HepG2 (cell line): ENCODE measurements at regions not wholly inside any gene's neighbourhood (a gene's known extent, or its start where the extent isn't known, plus 50 kb on each side); places are given as distances from the start of the nearest gene placed in this dataset.

ENCODE experiments used
- BHLHE40 ChIP-seq: IDR thresholded peaks from 2 replicates; pipeline ENCODE4 v1.6.1; 2011; ENCODE audit warnings: low read length, improper control_type of control experiment
- FOXJ3 ChIP-seq: sonication (generic); formaldehyde crosslinking; IDR thresholded peaks from 2 replicates; pipeline ENCODE4 v1.4.0; 2020; ENCODE audit warnings: missing genetic modification reagents, mild to moderate bottlenecking, borderline replicate concordance
- NPAS2 ChIP-seq: sonication (generic); formaldehyde crosslinking; IDR thresholded peaks from 2 replicates; pipeline ENCODE4 v1.8.0; 2022; ENCODE audit warnings: mild to moderate bottlenecking, missing genetic modification reagents, borderline replicate concordance
- ZBTB8A ChIP-seq: sonication (generic); formaldehyde crosslinking; IDR thresholded peaks from 2 replicates; pipeline ENCODE4 v1.4.0; 2020; ENCODE audit warnings: mild to moderate bottlenecking, low read depth, missing genetic modification reagents, borderline replicate concordance
- ZFP36 ChIP-seq: fragments of 150-350 bp; IDR thresholded peaks from 2 replicates; pipeline ENCODE4 v1.6.1; 2018; ENCODE audit warnings: borderline replicate concordance, low read length, low read depth; ENCODE audit not compliant: partially characterized antibody
- ZMYM4 ChIP-seq: sonication (generic); formaldehyde crosslinking; IDR thresholded peaks from 2 replicates; pipeline ENCODE4 v1.8.1; 2023; ENCODE audit warnings: mild to moderate bottlenecking, missing genetic modification reagents
- ZNF224 ChIP-seq: sonication (generic); formaldehyde crosslinking; IDR thresholded peaks from 2 replicates; pipeline ENCODE4 v1.5.0; 2020; ENCODE audit warnings: mild to moderate bottlenecking, missing genetic modification reagents
- ZNF549 ChIP-seq: sonication (generic); formaldehyde crosslinking; IDR thresholded peaks from 2 replicates; pipeline ENCODE4 v1.5.0; 2020; ENCODE audit warnings: missing genetic modification reagents
- ZNF75D ChIP-seq: sonication (generic); formaldehyde crosslinking; IDR thresholded peaks from 2 replicates; pipeline ENCODE4 v1.8.1; 2023; ENCODE audit warnings: missing genetic modification reagents, mild to moderate bottlenecking, borderline replicate concordance
- TF ChIP-seq, protein P1 (sequence below): sonication (generic); formaldehyde crosslinking; IDR thresholded peaks from 2 replicates; pipeline ENCODE4 v1.5.1; 2020; ENCODE audit warnings: mild to moderate bottlenecking, missing genetic modification reagents, moderate library complexity
- TF ChIP-seq, protein P2 (sequence below): sonication (generic); formaldehyde crosslinking; IDR thresholded peaks from 2 replicates; pipeline ENCODE4 v1.5.1; 2020; ENCODE audit warnings: missing genetic modification reagents, mild to moderate bottlenecking, borderline replicate concordance
- TF ChIP-seq, protein P3 (sequence below): sonication (generic); formaldehyde crosslinking; IDR thresholded peaks from 2 replicates; pipeline ENCODE4 v1.5.0; 2020; ENCODE audit warnings: missing genetic modification reagents
- TF ChIP-seq, protein P4 (sequence below): sonication (generic); formaldehyde crosslinking; IDR thresholded peaks from 2 replicates; pipeline ENCODE4 v1.4.0; 2020; ENCODE audit warnings: mild to moderate bottlenecking, missing genetic modification reagents, borderline replicate concordance
- TF ChIP-seq, protein P5 (sequence below): sonication (generic); formaldehyde crosslinking; IDR thresholded peaks from 2 replicates; pipeline ENCODE4 v1.4.0; 2020; ENCODE audit warnings: mild to moderate bottlenecking, missing genetic modification reagents
- TF ChIP-seq, protein P6 (sequence below): IDR thresholded peaks from 2 replicates; pipeline ENCODE4 v1.6.1; 2016; ENCODE audit warnings: low read depth, control low read depth
- TF ChIP-seq, protein P7 (sequence below): sonication (generic); formaldehyde crosslinking; IDR thresholded peaks from 2 replicates; pipeline ENCODE4 v1.4.0; 2020; ENCODE audit warnings: missing genetic modification reagents, mild to moderate bottlenecking, borderline replicate concordance

DNA sequence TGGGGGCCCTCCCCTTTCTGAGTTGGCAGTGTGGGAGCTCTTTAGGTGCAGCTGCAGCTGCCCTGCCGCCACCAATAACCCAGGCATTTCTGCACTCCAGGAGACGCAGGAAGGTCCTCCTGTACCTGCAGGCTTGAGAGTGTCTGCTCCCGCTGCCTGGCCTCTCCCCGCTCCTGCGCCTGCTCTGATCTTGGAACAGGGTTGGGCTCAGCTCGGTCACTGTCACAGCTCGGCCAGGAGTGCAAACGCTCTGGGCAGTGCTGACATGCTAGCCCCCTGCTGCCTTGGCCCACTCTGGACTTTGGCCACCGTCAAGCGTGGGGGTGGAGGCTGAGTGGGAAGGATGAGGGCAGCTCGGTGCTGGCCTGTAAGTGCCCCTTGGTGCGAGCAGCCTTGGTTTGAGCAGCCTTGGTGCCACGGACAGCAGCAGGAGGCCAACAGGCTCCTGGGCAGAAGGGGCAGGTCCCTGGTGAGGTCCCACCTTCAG, 738.1 kb upstream of the GJE1 start (continued):
- TF ChIP-seq, protein P1, sequence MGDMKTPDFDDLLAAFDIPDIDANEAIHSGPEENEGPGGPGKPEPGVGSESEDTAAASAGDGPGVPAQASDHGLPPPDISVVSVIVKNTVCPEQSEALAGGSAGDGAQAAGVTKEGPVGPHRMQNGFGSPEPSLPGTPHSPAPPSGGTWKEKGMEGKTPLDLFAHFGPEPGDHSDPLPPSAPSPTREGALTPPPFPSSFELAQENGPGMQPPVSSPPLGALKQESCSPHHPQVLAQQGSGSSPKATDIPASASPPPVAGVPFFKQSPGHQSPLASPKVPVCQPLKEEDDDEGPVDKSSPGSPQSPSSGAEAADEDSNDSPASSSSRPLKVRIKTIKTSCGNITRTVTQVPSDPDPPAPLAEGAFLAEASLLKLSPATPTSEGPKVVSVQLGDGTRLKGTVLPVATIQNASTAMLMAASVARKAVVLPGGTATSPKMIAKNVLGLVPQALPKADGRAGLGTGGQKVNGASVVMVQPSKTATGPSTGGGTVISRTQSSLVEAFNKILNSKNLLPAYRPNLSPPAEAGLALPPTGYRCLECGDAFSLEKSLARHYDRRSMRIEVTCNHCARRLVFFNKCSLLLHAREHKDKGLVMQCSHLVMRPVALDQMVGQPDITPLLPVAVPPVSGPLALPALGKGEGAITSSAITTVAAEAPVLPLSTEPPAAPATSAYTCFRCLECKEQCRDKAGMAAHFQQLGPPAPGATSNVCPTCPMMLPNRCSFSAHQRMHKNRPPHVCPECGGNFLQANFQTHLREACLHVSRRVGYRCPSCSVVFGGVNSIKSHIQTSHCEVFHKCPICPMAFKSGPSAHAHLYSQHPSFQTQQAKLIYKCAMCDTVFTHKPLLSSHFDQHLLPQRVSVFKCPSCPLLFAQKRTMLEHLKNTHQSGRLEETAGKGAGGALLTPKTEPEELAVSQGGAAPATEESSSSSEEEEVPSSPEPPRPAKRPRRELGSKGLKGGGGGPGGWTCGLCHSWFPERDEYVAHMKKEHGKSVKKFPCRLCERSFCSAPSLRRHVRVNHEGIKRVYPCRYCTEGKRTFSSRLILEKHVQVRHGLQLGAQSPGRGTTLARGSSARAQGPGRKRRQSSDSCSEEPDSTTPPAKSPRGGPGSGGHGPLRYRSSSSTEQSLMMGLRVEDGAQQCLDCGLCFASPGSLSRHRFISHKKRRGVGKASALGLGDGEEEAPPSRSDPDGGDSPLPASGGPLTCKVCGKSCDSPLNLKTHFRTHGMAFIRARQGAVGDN (CRISPR knock-in tag), result peak; percentile 73
- TF ChIP-seq ZMYM4 (CRISPR knock-in tag) (peak; percentile 79), ZNF75D (CRISPR knock-in tag) (no peak), NPAS2 (CRISPR knock-in tag) (no peak), BHLHE40 (no peak), ZNF224 (CRISPR knock-in tag) (no peak), ZFP36 (no peak), ZBTB8A (CRISPR knock-in tag) (no peak), FOXJ3 (CRISPR knock-in tag) (no peak), ZNF549 (no peak)
- TF ChIP-seq, protein P2, sequence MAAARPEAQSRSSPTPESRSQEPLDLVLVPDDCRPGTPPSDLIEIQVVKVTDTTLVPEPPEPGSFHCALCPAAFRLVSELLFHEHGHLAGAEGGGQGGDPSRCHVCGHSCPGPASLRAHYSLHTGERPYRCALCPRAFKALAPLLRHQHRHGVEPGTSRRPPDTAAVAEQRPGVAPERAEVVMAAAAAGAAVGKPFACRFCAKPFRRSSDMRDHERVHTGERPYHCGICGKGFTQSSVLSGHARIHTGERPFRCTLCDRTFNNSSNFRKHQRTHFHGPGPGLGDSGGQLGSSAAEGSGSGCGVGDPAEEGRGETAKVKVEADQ (CRISPR knock-in tag), result 0 out of 2 replicates have a peak, but pooled peaks have one; percentile 51
- TF ChIP-seq, protein P3, sequence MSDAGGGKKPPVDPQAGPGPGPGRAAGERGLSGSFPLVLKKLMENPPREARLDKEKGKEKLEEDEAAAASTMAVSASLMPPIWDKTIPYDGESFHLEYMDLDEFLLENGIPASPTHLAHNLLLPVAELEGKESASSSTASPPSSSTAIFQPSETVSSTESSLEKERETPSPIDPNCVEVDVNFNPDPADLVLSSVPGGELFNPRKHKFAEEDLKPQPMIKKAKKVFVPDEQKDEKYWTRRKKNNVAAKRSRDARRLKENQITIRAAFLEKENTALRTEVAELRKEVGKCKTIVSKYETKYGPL, result no peak
- TF ChIP-seq, protein P4, sequence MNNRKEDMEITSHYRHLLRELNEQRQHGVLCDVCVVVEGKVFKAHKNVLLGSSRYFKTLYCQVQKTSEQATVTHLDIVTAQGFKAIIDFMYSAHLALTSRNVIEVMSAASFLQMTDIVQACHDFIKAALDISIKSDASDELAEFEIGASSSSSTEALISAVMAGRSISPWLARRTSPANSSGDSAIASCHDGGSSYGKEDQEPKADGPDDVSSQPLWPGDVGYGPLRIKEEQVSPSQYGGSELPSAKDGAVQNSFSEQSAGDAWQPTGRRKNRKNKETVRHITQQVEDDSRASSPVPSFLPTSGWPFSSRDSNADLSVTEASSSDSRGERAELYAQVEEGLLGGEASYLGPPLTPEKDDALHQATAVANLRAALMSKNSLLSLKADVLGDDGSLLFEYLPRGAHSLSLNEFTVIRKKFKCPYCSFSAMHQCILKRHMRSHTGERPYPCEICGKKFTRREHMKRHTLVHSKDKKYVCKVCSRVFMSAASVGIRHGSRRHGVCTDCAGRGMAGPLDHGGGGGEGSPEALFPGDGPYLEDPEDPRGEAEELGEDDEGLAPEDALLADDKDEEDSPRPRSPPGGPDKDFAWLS (CRISPR knock-in tag), result no peak
- TF ChIP-seq, protein P5, sequence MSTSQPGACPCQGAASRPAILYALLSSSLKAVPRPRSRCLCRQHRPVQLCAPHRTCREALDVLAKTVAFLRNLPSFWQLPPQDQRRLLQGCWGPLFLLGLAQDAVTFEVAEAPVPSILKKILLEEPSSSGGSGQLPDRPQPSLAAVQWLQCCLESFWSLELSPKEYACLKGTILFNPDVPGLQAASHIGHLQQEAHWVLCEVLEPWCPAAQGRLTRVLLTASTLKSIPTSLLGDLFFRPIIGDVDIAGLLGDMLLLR, result no peak
- TF ChIP-seq, protein P6, sequence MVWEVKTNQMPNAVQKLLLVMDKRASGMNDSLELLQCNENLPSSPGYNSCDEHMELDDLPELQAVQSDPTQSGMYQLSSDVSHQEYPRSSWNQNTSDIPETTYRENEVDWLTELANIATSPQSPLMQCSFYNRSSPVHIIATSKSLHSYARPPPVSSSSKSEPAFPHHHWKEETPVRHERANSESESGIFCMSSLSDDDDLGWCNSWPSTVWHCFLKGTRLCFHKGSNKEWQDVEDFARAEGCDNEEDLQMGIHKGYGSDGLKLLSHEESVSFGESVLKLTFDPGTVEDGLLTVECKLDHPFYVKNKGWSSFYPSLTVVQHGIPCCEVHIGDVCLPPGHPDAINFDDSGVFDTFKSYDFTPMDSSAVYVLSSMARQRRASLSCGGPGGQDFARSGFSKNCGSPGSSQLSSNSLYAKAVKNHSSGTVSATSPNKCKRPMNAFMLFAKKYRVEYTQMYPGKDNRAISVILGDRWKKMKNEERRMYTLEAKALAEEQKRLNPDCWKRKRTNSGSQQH (CRISPR knock-in tag), result no peak
- TF ChIP-seq, protein P7, sequence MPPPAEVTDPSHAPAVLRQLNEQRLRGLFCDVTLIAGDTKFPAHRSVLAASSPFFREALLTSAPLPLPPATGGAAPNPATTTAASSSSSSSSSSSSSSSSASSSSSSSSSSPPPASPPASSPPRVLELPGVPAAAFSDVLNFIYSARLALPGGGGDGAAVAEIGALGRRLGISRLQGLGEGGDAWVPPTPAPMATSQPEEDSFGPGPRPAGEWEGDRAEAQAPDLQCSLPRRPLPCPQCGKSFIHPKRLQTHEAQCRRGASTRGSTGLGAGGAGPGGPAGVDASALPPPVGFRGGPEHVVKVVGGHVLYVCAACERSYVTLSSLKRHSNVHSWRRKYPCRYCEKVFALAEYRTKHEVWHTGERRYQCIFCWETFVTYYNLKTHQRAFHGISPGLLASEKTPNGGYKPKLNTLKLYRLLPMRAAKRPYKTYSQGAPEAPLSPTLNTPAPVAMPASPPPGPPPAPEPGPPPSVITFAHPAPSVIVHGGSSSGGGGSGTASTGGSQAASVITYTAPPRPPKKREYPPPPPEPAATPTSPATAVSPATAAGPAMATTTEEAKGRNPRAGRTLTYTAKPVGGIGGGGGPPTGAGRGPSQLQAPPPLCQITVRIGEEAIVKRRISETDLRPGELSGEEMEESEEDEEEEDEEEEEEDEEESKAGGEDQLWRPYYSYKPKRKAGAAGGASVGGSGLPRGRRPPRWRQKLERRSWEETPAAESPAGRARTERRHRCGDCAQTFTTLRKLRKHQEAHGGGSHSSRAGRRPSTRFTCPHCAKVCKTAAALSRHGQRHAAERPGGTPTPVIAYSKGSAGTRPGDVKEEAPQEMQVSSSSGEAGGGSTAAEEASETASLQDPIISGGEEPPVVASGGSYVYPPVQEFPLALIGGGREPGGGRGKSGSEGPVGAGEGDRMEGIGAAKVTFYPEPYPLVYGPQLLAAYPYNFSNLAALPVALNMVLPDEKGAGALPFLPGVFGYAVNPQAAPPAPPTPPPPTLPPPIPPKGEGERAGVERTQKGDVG, result peak; percentile 68; the same call in 1 of the 2 replicates
